Stimulated activated CD4-positive, alpha-beta T cell treated with anti-CD3 and anti-CD28 coated beads, Interleukin-1b, Interleukin-23, amount 100 ng/mL, for 48 hours (primary cell): ENCODE measurements at regions not wholly inside any gene's neighbourhood (a gene's known extent, or its start where the extent isn't known, plus 50 kb on each side); places are given as distances from the start of the nearest gene placed in this dataset.

ENCODE experiments used
- DNase-seq: peaks from one replicate; pipeline ENCODE4 v3.0.0-alpha.2; 2020

DNA sequence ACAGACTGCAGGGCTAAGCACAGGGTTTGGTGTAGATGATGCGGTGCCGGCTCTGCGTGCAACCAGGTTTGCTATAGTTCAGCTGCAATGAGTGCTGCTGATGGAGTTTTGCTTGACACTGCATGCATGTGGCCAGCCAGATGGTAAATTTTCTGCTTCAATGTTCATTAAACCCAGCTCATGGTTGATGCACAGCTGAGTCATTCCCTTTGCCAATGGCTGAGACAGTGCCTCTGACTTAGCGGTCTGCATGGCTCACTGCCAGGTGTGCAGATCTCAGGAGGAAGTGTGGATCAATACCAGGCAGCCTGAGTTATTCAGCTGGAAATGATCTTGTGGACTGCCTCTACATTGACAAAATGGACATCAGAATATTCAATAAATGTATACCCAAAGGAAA lies 172.7 kb upstream of the ZP4 start:
- DNase-seq = no peak

- no peak for DNase-seq
Measured at GRCh38 chr1:238061967-238062613, 171.4 kb upstream of the ZP4 start.

GRCh38 chr1:238060061-238060460 lies 169.3 kb upstream of the ZP4 start:
- DNase-seq = no peak

GRCh38 chr1:238052496-238053266 lies 162.0 kb upstream of the ZP4 start:
- DNase-seq = no peak

GRCh38 chr1:238029126-238029525 lies 138.4 kb upstream of the ZP4 start:
- no peak for DNase-seq

DNA sequence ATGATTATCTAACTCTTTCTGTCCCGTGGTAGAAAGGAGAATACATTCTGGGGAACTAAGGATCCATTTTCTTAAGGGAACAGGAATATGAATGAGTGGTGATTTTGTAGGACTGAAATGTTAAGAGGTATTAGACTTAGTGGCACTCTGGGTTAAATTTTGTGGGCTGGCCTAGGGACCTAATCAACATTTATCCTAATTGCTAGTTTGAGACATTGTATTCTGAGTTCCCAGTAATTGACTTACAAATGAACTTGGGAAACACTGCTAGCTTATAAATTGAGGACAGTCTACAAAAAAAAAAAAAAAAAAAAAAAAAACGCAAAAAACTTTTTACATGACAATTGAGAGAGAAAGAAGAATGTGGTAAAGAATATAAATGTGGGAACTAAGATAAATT lies 136.6 kb upstream of the ZP4 start:
- no peak for DNase-seq

DNA sequence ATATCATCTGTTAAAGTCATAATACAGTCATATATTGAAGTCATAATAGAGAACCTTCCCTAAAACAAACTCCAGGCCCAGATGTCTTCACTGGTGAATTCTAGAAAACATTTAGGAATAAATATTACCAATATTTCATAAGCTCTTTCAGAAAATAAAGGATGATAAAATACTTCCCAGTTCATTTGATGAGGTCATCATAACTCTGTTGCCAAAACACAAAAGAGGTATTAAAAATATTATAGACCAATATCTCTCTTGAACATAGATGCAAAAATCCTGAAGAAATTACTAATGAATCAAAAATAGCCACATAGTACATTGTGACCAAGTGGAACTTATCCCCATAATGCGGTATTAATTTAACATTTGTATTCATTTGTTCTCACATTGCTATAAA lies 132.4 kb upstream of the ZP4 start:
- DNase-seq = no peak

DNA sequence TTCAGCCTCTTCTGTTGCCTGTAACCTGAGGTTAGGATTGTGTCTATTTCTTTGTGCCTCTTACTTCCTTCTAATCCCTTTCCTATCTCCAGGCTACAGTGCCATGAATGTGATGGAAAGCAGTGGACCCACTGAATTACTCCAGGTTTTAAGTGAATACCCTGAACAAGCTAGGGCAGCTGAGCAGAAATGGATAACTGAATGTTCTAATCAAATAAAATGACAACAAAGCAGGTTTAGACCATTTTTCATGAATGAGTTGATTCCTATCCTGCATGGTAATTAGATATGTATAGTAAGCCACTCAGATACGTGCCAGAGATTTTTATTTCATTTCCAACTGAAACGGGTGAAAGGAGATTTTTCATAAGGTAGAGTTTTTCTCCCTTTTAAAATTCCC lies 127.5 kb upstream of the ZP4 start:
- DNase-seq = no peak

DNA sequence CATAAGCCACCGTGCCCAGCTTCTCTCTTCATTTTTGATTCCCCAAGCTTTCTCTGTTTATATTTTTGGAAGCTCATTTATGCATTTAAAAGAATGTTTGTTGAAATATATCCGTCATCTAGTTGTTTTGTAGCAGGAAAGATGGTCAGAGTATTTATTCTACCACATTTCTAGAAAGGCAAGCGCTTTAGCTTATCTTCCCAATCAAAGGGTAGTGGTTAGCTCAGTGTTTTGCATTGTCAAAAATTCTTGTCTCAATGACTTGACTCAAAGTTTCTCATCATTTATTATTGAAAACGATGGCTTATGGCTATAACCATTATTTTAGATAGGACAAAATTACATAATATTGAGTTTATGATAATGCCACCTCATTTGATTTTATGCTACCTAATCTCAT lies 116.1 kb upstream of the ZP4 start:
- DNase-seq = no peak

GRCh38 chr1:238005116-238005515 lies 114.4 kb upstream of the ZP4 start:
- DNase-seq = no peak

- no peak for DNase-seq
Measured at GRCh38 chr1:238001818-238002217, 111.1 kb upstream of the ZP4 start.

GRCh38 chr1:237999426-238000052 lies 108.8 kb upstream of the ZP4 start:
- DNase-seq = no peak

DNA sequence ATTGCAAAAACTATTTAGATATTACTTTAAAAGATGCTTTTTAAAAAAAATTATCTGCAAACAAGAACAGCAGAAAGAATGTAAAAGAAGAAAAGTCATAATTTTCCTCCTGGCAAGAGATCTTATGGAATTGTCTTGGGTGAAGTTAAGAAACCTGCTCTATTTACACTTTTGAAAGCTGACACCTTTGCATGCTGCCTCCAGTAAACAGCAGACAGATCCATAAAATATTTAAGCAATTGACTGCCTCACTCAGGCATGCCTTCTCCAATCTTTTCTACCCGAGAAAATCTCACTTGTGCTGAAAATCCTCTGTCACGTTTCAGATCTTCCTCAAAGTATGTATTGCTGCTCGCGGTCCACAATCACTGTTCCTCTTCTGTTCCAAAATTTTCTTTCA lies 107.9 kb upstream of the ZP4 start:
- no peak for DNase-seq

DNA sequence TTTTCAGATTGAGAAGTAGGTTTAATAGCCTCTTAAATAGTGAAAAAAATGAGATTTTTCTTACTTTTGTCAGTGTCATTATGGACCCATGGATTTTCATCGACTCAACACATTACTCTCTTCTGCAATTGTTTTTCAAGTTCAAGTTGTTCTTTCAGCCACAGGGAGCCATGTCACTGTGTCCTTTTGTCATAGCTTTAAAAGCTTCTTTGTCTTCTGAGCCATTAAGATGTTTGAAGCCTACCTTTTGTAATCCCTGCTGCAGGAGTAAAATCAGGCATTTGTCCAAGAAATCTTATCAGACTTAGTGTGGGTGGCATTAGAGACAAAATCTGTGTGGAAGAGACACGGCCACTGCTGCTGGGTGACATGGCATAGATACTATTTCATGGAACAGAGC lies 92.8 kb upstream of the ZP4 start:
- no peak for DNase-seq

DNA sequence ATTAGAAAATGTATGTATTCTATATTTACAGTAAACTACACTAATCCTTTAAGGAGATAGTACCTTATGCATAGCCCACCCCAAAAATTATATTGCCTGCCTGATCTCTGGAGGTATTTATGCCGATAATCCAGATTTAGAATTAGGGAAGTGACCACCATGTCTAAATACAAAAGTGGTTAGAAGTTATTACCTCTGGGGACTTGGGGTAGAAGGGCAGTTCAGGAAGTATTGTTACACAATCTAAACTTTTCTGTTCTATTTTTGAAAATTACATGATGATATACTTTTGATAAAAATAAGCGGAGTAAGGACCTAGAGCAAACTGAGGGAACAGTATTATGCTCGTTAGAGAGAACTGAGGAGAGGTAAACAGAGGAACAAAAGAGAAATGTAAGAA lies 90.5 kb upstream of the ZP4 start:
- DNase-seq = no peak

DNA sequence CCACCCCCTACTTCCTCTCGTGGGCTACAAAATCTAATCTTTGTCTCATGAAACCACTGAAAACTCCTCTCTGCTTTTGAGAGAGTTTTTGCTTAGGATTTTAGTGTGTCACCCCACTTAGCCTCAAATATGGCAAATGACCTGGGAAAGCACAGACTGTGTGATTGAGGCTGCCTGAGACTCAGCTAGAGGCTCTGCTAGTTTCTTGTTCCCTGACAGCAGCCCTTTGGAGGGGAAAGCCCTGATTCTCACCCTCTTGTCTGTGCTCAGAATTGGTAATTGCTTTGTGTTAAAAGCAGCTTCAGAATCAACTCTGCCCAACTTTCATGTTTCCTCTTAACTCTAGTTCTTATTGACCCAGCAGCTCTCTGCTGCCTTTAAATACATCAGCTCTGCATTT lies 85.6 kb upstream of the ZP4 start:
- no peak for DNase-seq

GRCh38 chr1:237975903-237976302 lies 85.2 kb upstream of the ZP4 start:
- no peak for DNase-seq

DNA sequence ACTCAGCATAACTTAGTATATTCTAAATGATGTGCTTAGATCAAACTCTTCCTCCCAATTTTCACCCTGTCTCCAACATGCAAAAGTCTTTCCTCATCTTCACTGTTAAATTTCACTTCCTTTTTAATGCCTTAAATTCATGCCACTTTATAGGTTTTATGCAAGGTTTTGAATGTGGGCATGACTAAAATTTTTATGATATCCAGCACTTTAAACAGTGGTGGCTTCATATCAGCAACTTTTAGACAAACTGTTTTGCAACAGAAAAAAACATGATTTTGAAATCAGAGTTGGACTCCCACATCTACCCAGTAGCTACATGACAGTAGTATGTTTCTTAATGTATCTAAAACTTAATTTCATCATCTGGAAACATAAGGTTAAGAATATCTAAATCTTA lies 84.7 kb upstream of the ZP4 start:
- DNase-seq = no peak

GRCh38 chr1:237972186-237972585 lies 81.5 kb upstream of the ZP4 start:
- no peak for DNase-seq

GRCh38 chr1:237962985-237963384 lies 72.3 kb upstream of the ZP4 start:
- DNase-seq = no peak

GRCh38 chr1:237961754-237962153 lies 71.0 kb upstream of the ZP4 start:
- DNase-seq = no peak

DNA sequence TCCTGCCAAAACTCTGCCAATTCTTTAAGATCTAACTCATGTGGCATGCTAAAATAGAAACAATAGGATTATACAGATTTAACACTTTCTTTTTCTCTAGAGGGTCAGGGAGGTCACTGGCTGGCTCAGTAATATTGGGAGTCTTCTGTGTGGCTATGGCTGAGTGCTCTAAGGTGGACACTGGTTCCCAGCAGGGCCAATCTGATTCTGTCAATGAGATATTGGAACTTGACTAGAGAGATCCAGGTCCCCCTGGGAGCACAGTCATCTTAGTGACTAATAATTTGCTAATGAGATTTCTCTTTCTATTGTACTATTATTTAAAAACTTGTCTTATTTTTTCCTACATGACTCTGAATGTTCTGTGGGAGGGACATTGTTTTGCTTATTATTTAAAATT lies 69.1 kb upstream of the ZP4 start:
- DNase-seq = no peak

DNA sequence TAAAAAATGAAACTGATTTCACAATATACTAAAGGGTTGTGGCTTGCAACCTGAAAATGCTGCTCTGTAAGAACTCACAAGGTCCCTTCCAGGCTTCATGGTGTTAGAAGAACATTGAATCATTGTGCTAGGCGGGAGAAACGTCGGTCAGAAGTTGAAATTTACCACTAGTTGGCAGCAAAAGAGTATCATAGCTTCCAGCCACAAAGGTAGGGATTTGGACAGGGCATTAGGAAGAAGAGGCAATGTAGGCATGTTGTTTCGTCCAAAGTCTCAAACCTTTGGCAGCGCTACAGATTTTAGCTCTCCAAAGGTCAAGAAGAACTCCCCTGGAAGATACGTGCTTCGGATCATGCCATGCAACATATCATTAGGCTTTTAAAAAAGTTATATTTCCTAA lies 62.5 kb upstream of the ZP4 start:
- no peak for DNase-seq
